Stimulated activated CD8-positive, alpha-beta memory T cell treated with anti-CD3 and anti-CD28 coated beads, Interleukin-7, amount 100 ng/mL, for 48 hours (primary cell): ENCODE measurements at regions not wholly inside any gene's neighbourhood (a gene's known extent, or its start where the extent isn't known, plus 50 kb on each side); places are given as distances from the start of the nearest gene placed in this dataset.

Experiments used
- DNase-seq, 2 donors: peaks; one replicate each; pipeline ENCODE4 v3.0.0-alpha.2; 2020; ENCODE audit warnings: low read depth in 1 of 2; ENCODE audit errors: extremely low read depth in 1 of 2

DNA sequence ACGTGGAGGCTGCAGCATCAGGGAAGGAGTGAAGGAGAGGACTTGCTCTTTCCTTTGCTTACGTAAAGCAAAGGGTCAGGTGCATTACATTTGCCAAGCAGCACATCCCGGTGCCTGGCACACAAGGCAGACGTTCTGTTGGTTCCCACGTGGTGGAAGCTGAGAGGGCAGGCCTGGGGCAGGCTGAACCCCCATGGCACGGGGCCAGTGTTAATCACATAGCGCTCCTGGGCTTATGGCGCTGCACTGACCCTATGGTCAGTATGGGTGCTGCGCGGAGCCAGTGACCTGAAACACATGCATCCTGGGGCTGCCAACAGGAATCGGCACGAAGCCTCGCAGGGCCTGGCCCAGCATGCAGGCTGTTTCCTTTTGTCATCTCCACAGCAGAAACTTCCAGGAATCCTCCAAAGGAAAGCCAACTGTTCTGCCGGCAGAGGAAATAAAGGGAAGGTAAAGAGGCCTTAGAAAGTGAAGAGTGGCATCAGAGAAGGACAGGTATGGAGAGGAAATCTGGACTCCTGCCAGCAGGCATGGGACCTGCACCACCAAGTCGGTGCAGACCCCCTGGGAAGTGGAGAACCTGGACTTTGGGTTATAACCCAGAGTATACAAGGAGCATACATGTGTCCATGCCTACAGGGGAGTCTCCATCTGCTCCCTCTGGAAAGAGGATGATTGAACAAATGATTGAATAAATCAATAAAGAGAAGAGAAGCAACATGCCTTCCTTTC lies 560.2 kb downstream of the TCERG1L start:
- DNase-seq = no peak

GRCh38 chr10:130751851-130752250 lies 559.7 kb downstream of the TCERG1L start:
- DNase-seq = no peak

DNA sequence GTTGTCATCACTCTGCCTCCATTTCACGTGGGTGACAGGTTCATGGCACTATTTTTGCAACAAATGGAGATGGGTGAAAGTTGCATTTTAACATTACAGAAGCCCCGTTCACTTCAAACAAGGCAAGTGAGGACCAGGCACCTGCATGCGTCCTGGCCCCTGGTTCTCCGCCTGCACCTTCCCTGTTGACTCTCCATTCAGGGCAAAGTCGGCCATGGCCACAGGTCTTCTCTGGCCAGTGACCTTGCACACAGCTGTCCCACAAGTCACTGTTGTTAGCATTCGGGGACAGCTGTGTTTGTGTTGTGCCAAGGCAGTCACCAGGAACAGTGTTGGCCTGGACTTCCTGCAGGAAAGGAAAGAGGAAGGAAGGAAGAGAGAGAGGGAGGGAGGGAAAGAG lies 554.9 kb downstream of the TCERG1L start:
- DNase-seq = no peak

DNA sequence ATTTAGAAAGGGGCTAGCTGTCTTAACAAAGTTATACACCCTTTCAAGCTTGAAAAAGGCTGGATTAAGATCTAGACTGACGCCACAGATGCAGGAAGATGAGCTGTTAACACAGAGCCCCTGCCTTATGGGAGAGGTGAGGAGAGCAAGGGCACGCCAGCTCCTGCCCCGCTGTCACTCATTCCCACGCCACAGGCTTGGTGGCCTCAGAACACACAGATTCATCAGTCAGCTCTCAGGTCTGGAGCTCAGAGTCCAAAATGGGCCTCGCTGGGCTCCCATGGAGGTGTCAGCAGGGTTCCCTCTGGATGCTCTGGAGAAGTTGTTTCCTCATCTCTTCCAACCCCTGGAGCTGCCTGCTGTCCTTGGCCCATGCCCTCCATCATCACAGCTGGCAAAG lies 554.2 kb downstream of the TCERG1L start:
- DNase-seq = no peak

- DNase-seq = no peak
These were observed 553.6 kb downstream of the TCERG1L start for GRCh38 chr10:130757821-130758489.

DNA sequence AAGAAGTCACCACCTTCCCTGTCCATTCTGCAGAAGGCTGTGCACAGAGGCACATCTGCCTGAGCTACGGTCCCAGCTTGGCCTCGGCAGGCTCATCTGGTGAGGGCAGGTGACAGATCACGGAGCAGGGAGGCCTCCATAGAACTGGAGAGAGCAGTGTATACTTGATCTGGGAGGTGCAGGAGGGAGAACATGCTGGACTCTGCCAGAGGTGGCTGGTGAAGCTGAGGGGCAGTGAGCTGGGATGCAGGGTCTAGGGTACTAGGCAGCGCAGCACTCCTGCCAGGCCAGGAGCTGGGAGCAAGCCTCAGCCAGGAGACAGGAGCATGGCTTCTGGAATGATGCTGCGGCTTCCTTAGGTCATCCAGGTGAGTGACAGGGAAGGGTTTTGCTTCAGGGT lies 553.0 kb downstream of the TCERG1L start:
- no peak for DNase-seq

DNA sequence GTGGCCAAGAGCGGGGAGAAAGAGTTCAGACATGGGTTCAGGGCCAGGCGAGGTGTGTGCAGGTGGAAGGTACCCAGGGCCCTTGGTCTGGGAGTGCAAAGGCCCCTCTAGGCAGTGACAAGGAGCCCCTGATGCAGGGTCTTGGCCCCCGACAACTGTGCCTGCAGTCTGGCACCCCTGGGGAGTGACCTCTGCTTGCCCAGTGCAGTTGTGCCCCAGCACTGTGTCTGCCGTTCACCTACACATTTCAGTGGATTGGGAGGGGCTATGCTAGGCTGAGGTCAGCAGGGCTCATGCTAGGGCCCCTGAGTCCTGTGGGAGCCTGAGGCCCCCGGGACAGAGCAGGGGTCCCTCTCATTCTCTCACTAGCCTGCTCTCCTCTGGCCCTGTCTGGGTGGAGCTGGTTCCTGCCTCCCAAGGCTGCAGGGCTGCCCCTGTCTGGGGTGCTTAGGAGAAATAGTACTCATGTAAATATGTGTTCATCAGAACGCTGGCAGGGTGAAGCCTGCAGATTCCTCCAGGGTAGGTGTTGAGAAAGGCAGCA lies 550.4 kb downstream of the TCERG1L start:
- no peak for DNase-seq

- DNase-seq = no peak
These were observed 549.7 kb downstream of the TCERG1L start for GRCh38 chr10:130761788-130762301.

DNA sequence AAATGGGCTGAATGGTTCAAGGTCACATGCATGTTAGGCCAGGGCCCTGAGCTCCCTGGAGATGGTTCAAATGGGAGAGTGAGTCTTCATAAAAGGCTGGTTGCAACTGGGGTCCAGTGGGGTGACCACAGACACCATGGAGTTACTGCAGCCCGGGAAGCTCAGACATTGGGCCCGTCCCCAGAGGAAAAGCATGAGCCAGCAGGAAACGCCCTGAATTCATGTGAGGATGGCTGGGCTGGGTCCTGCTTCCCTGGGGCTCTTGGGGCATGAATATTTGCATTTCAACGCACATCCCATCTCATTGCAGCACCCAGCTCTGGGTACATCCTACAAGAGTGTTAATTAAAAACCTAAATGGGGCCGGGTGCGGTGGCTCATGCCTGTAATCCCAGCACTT lies 549.0 kb downstream of the TCERG1L start:
- no peak for DNase-seq

- DNase-seq = no peak
These were observed 548.5 kb downstream of the TCERG1L start for GRCh38 chr10:130763071-130763470.

GRCh38 chr10:130763491-130763890 lies 548.0 kb downstream of the TCERG1L start:
- no peak for DNase-seq

- no peak for DNase-seq
These were observed 546.9 kb downstream of the TCERG1L start for GRCh38 chr10:130764651-130765050.

- no peak for DNase-seq
These were observed 545.5 kb downstream of the TCERG1L start for GRCh38 chr10:130766071-130766470.

DNA sequence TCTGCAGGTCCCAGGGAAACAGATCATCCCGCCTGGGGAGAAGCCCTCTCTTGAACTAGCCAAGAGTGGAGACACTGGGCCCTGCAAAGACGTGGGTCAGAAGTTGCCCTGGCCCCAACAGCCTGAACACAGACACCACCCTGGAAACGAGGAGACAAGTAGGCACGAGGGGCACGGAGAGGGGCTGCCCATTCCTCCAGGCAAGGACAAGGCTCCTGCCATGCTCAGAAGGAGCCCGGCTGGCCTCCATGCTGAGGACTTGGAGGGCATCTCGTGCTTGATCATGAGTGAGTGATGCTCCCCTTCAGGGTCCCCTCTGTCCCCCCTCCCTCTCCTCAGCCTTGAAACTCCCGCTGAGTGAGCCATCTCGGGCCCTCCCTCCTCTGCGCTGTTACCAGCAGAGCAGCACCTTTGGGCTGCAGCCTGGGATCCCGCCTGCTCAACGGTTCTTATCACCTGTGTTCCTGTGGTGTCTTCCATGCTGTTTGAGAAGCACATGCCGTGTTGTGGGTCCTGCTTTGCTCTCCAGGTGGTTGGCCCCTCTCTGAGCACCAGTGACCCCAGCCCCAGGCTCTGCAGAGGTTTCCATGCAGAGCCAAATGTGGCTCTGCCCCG lies 544.3 kb downstream of the TCERG1L start:
- DNase-seq = no peak

DNA sequence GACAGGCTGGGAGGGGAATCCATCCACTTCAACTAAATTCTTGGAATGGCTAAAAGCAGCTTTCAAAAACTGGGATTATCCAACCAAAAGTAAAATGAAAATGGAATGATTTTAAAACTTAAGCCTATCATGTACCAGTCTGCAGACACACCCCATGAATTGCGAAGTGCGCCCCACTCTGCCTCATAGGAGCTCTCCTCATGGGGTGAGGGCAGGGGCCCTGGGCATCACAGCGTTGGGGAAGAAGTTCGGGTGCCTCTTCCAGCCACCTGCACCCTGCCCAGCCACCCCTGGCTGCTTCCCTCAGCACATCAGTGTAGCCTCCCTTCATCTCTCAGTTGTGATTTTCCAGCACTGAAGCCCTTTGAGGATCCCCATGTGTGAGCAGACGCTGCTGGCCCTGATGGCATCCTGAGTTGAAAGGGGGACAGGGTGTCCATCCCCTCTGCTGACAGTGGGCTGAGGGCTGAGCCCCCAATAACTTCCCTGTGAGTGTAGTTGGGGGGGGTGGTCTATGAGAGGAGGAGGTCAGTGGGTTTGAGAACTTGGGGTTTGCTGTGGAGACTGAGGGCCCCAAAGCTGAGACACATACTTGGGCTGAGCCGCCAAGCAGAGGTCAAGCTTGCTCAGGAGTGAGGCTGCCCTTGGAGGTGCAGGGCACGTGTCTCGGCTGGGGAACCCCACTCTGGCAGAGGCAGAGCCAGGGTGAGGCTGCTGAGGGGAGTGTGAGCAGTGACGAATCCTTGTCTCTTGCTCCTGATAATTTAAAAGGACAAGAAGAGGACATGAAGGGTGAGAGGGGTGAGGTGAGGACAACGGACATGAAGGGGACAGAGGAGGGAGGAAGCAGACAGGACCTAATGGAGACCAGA lies 542.1 kb downstream of the TCERG1L start:
- DNase-seq = no peak

- DNase-seq = no peak
These were observed 541.4 kb downstream of the TCERG1L start for GRCh38 chr10:130770018-130770630.

DNA sequence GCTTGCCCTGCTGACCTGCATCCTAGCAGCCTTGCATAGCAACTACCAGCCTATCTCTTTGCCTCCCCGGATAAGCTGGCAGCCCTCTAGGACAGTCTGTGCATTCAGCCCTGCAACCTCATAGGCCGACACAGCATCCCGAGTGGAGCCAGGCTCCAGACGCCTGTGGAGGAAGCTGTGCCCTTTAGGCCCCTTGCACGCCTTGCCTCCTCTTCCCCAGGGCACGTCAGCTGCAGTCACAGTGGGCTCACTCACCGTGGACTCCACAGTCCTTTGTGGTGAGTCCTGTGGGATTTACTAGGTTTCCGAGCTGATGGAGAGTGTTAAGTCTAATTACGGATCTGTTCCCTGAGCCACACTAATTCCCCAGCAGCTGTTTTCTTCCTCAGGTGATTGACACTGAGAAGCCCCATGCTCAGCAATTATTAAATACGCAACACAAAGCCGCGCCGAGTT lies 540.0 kb downstream of the TCERG1L start:
- no peak for DNase-seq

- DNase-seq = no peak
These were observed 539.5 kb downstream of the TCERG1L start for GRCh38 chr10:130772056-130772455.

DNA sequence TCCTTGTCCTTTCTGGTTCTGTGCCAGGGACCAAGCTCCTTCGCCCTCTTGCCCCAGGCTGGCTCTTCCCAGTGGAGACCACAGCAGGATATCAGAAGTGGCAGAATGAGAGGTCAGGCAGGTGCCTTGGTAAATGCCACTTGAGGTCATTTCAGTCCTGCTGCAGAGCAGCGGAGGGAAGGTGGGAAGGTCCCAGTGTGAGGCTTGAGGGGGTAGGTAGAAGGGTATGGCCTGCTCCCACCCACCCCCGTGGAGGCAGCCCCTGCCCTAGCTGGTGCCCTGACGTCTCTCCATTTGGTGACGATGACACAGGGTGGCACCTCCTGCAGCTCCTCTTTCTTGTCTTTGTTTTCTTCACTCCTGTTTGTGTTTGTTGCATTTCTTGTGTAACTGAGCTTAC lies 538.8 kb downstream of the TCERG1L start:
- no peak for DNase-seq

DNA sequence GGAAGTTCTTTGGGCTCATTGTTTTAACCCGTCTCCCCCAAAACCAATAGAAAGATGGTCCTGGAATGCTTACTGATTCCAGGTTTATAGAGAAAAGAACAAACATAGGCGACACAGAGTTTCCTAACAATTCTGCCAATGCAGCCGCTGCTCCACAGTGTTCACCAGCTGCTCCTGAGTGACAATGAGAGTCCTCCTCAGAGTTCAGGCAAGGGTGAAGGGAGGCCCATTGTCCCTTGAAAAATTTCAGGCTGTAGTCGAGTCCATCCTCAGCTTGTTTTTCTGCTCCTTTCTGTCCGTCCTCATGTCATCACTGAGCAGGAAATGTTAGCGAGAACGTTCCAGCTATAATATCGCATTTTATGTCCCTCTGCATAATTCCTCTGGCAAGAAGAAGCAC lies 537.6 kb downstream of the TCERG1L start:
- no peak for DNase-seq
